ENCODE measurements at regions not wholly inside any gene's neighbourhood (a gene's known extent, or its start where the extent isn't known, plus 50 kb on each side); places are given as distances from the start of the nearest gene placed in this dataset.

DNA sequence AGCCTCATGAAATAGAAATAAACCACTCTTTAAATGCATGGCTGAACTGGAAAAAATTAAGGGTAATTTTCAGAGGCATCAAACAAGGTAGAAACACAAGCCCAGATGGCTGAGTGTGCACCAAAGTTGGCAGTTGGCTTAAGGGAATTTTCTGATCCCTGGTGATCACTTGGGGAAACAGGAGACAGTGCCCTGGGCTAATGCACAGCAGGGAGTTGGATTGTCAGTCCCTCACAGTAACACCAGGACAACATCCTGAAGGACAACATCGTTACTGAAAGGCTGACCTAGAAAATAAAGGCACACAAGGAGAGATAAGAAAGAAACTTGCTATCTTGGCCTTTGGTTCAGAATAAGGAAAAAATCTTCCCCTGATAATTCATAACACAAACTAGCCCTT lies 417.0 kb downstream of the SLC4A3 start:
- TF ChIP-seq, protein P1, sequence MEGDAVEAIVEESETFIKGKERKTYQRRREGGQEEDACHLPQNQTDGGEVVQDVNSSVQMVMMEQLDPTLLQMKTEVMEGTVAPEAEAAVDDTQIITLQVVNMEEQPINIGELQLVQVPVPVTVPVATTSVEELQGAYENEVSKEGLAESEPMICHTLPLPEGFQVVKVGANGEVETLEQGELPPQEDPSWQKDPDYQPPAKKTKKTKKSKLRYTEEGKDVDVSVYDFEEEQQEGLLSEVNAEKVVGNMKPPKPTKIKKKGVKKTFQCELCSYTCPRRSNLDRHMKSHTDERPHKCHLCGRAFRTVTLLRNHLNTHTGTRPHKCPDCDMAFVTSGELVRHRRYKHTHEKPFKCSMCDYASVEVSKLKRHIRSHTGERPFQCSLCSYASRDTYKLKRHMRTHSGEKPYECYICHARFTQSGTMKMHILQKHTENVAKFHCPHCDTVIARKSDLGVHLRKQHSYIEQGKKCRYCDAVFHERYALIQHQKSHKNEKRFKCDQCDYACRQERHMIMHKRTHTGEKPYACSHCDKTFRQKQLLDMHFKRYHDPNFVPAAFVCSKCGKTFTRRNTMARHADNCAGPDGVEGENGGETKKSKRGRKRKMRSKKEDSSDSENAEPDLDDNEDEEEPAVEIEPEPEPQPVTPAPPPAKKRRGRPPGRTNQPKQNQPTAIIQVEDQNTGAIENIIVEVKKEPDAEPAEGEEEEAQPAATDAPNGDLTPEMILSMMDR (IDR thresholded peaks at IDR 0.05) = no peak
- TF ChIP-seq POLR2A (IDR thresholded peaks at IDR 0.05) = no peak
- TF ChIP-seq EP300 (IDR thresholded peaks at IDR 0.05) = no peak
